Activated T-cell treated with anti-CD3 and anti-CD28 coated beads for 4 hours (primary cell): ENCODE measurements at regions not wholly inside any gene's neighbourhood (a gene's known extent, or its start where the extent isn't known, plus 50 kb on each side); places are given as distances from the start of the nearest gene placed in this dataset.
"Not testable (repeated sequence)": the region's sequence is repeated elsewhere in the genome, so short reads cannot be mapped to it uniquely, and the experiment has no call there.

Source experiments
- DNase-seq: peaks from one replicate; pipeline ENCODE4 v3.0.0-alpha.2; 2020

- peak; percentile 44 for DNase-seq
Observed at GRCh38 chr7:35975851-35976454, 175.1 kb downstream of the SEPTIN7 start.

- DNase-seq, result not testable (repeated sequence)
Observed at GRCh38 chr7:35978816-35979640, 174.0 kb upstream of the EEPD1 start.

DNA sequence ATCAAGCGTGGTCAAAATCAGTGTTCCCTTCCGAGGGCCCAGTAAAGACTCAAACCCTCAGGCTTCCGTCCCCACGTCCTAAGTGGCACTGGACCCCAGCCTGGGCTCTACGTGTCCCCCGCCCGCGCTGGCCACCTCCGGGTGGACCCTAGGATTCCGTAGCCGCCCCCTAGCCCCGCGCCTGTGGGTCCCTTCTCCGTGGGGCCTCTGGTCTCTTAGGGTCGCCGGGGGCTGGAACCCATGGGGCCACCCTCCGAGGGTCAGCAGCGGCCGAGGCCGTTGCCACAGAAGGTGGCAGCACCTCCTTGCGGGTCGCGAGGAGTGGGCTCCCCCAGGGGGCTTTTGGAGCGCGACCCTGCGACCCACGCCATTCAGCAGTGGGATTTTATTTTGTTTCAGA is 170.5 kb upstream of the EEPD1 start:
- no peak for DNase-seq

- no peak for DNase-seq
Observed at GRCh38 chr7:35983626-35984025, 169.4 kb upstream of the EEPD1 start.

GRCh38 chr7:35985126-35985754 is 167.8 kb upstream of the EEPD1 start:
- peak; percentile 59 for DNase-seq

- no peak for DNase-seq
Observed at GRCh38 chr7:35987016-35987415, 166.0 kb upstream of the EEPD1 start.

GRCh38 chr7:35988105-35988504 is 164.9 kb upstream of the EEPD1 start:
- no peak for DNase-seq

- DNase-seq, result no peak
Observed at GRCh38 chr7:35988818-35989217, 164.2 kb upstream of the EEPD1 start.

- no peak for DNase-seq
Observed at GRCh38 chr7:35991511-35992232, 161.4 kb upstream of the EEPD1 start.

GRCh38 chr7:35992436-35992835 is 160.6 kb upstream of the EEPD1 start:
- DNase-seq, result no peak

DNA sequence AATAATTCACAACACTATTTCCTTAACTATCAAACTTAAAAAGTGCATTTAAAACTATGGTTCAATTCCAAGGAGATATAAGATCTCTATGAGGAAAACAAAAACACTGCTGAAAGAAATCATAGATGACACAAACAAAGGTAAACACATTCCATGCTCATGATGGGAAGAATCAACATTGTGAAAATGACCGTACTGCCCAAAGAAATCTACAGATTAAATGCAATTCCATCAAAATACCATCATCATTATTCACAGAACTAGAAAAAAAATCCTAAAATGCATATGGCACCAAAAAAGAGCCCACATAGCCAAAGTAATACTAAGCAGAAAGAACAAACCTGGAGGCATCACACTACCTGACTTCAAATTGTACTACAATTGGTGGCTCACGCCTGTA is 159.9 kb upstream of the EEPD1 start:
- no peak for DNase-seq

DNA sequence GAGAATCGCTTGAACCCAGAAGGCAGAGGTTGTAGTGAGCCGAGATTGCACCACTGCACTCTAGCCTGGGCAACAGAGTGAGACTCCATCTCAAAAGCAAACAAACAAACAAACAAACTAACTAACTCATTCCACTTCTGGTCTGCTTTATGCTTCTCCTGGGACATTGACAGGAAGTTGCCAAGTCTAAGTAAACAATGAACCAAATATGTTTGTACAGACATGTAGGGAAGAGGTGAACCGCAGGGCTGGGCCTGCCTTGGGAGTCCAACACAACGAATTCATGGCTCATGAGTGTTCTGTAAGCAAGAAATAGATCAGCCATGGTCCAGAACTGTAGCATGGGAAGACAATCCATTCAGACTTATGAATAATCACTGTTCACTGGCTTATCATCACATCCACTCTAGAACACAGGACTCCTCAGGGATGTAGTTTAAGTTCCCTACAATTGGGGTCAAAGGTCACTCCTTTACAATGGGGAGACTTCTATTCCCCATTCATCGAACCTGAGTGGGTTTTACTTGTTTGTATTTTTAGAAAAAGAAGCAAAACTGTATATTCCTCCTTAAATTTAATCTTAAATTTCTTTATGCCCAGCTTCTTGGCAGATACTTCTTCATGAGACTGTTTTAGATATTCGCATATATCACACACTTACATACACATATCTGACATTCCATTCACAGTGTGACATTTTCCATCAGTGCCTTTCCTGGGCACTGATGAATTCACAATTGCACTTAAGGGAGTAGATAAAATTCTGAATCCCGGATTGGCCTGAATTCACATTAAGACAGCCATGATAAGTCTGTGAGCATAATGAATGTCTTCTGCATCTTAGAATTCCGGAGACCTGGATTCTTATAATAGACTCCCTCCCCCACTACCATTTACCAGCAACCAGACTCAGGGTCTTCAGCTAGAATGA is 159.1 kb upstream of the EEPD1 start:
- no peak for DNase-seq

DNA sequence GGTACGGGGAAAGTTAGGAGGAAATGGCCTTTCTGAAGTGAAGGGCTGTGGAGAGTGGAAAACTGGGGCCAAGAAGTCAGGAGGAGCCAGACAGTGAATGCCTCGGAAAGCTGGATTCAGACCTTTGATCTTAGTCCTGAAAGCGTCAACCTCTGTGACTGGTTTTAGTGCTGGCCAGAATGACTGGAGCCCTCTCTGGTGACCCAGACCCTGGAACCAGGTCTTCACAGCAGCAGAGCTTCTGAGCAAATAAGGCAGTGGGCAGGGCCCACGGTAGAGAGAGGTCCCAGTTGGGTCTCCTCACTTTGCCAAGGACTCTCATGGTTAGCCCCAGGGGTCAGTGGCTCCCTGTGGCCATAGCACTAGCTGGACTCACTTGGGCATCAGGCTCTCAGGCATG is 157.7 kb upstream of the EEPD1 start:
- no peak for DNase-seq

GRCh38 chr7:35998481-35998880 is 154.6 kb upstream of the EEPD1 start:
- DNase-seq, result no peak

DNA sequence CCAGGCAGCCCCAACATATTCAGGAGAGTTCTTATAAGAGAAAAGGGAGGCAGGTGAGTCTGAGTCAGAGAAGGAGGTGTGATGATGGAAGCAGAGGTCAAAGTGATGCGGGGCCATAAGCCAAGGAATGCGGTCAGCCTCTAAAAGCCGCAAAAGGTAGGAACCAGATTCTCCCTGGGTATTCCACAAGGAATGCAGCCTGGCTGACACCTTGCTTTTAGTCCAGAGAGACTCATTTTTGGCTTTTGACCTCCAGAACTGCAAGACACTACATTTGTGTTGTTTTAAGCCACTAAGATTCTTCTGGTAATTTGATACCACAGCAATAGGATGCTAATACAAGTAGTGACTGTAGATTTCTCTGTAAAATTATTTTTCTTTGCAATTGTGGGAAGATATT is 151.5 kb upstream of the EEPD1 start:
- no peak for DNase-seq

DNA sequence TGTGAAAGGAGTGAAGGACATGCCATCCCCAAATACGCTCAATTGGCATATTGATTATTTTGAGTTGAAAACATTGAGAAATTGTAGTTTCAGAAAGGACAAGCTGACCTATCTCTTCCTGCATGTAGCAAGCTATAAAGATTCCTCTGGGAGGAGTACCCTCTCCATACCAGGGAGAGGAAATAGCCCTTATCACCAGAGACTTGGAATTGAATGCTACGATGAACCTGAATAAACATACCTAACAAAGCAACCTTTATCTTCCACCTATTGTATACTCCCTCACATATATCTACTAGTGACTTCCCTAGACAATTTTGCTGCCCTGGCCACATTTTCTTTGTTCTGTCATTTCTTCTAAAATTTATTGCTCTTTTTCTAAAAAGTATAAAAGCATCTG is 150.2 kb upstream of the EEPD1 start:
- no peak for DNase-seq

DNA sequence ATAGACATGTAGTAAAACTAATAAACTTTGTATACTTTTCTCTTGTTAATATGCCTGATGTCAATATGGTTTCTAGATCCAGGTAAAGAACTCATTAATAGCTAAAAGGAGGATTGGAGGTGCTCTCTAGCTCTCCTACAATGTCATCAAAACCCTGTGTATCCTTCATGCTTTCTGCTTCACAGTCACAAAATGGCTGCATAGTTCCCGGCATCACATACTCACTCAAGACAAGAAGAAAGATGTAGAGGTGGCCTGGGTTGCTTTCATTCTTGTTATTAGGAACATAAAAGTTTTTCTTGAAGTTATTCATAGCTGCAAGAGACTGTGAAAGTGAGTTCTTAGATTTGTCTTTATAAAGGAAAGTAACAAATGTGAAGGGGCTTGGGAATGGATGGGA is 149.7 kb upstream of the EEPD1 start:
- no peak for DNase-seq

DNA sequence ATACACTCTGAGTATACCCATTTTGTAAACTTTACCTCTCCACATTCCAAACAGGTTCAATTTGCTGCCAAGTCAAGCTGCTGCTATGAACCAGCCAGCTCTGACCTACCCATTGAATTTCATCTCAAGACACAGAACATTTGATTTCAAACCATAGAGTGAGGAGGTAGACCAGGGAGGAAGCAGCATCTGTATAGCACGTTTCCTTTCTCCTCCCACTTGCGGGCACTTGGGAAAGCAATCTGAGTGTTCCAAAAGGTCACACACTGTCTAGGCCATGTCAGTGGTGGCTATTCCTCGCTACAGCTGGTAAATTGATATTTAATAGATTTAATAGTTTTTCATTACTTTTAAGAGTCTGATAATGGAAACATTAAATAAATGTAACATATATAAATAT is 147.8 kb upstream of the EEPD1 start:
- DNase-seq, result no peak

GRCh38 chr7:36005876-36006275 is 147.2 kb upstream of the EEPD1 start:
- DNase-seq, result no peak

GRCh38 chr7:36006636-36007229 is 146.3 kb upstream of the EEPD1 start:
- no peak for DNase-seq

- DNase-seq, result no peak
Observed at GRCh38 chr7:36010656-36011587, 142.1 kb upstream of the EEPD1 start.
